Panc1 (cell line): ENCODE measurements at regions not wholly inside any gene's neighbourhood (a gene's known extent, or its start where the extent isn't known, plus 50 kb on each side); places are given as distances from the start of the nearest gene placed in this dataset.
A peak's percentile ranks its signal among the peaks of the same experiment; 100 is the strongest.

Source experiments
- ATAC-seq: fragments of 200-7000 bp; cut with Tn5 transposase; 2 replicates; pipeline ENCODE4 v1.9.1; 2020; ENCODE audit warnings: mild to moderate bottlenecking, moderate library complexity
- BruUV-seq: library from RNA; stranded (reverse); fragments of 400-500 nt; replicated peaks from 2 replicates; lab custom pipeline; 2021; lab: Mats Ljungman, UMichigan
- CTCF ChIA-PET: fragments of 300-600 bp; sonication (Branson Sonifier 250); formaldehyde crosslinking; loops from one replicate; lab custom pipeline; 2022; ENCODE audit warnings: antibody characterized with exemption; lab: Charles Lee
- POLR2A ChIA-PET: fragments of 300-600 bp; sonication (Branson Sonifier 250); formaldehyde crosslinking; loops from one replicate; lab custom pipeline; 2022; ENCODE audit warnings: antibody characterized with exemption; lab: Charles Lee
- DNase-seq: peaks from one replicate; pipeline ENCODE4 v3.0.0-alpha.2; 2010; ENCODE audit warnings: low read depth, low spot score
- H3K27ac ChIP-seq: 2 replicates; pipeline ENCODE4 v1.5.1; 2011; ENCODE audit warnings: mild to moderate bottlenecking, low read length, inconsistent platforms
- H3K27me3 ChIP-seq: fragments of 200-500 bp; sonication (Bioruptor generic); 2 replicates; pipeline ENCODE4 v1.6.0; 2014; ENCODE audit warnings: low read length, inconsistent platforms; ENCODE audit not compliant: control insufficient read depth, insufficient read depth
- H3K36me3 ChIP-seq: fragments of 200-500 bp; sonication (Bioruptor generic); 2 replicates; pipeline ENCODE4 v1.5.1; 2014; ENCODE audit warnings: inconsistent platforms, mild to moderate bottlenecking, low read length, moderate library complexity; ENCODE audit not compliant: control insufficient read depth, insufficient read depth
- H3K4me1 ChIP-seq: 2 replicates; pipeline ENCODE4 v1.5.1; 2011; ENCODE audit warnings: inconsistent platforms, mild to moderate bottlenecking, low read length, moderate library complexity; ENCODE audit not compliant: control insufficient read depth, insufficient read depth
- H3K4me3 ChIP-seq, 2 experiments: 2 replicates each; pipeline ENCODE4 v1.5.1; 2011 to 2012; ENCODE audit warnings: low read depth in 2 of 2, low read length in 2 of 2, mild to moderate bottlenecking in 2 of 2, inconsistent platforms in 1 of 2, moderate library complexity in 1 of 2
- H3K9me3 ChIP-seq: fragments of 200-500 bp; sonication (Bioruptor generic); 2 replicates; pipeline ENCODE4 v1.5.1; 2014; ENCODE audit warnings: low read depth, mild to moderate bottlenecking, inconsistent platforms, low read length, moderate library complexity; ENCODE audit not compliant: control insufficient read depth, insufficient read depth
- POLR2AphosphoS5 ChIP-seq: IDR thresholded peaks from 2 replicates; pipeline ENCODE4 v1.6.1; 2012; ENCODE audit warnings: mild to moderate bottlenecking, low read depth, low read length, moderate library complexity
- SIN3A ChIP-seq: IDR thresholded peaks from 2 replicates; pipeline ENCODE4 v1.6.1; 2012; ENCODE audit warnings: low read depth, mild to moderate bottlenecking, low read length, moderate library complexity, borderline replicate concordance; ENCODE audit not compliant: insufficient read depth
- TCF7L2 ChIP-seq: IDR thresholded peaks from 2 replicates; pipeline ENCODE4 v1.6.1; 2011; ENCODE audit warnings: mild to moderate bottlenecking, low read depth, low read length, inconsistent platforms
- in situ Hi-C: cut with HindIII; loops from 2 replicates; pipeline ENCODE4 v1.10.0; 2016; ENCODE audit warnings: low sequenced_read_pairs, low pct_unique_long_range_greater_than_20kb
- intact Hi-C: fragments of 100-400 bp; cut with micrococcal nuclease; formaldehyde crosslinking; loops from one replicate; pipeline ENCODE4 v1.10.0; 2022; ENCODE audit not compliant: unreplicated experiment
- TF ChIP-seq, protein P1 (sequence below): fragments of 450-650 bp; IDR thresholded peaks from 2 replicates; pipeline ENCODE4 v1.5.1; 2017; ENCODE audit warnings: mild to moderate bottlenecking
- TF ChIP-seq, protein P2 (sequence below), 2 experiments: IDR thresholded peaks; 2 replicates each; pipeline ENCODE4 v1.6.1; 2011 to 2012; ENCODE audit warnings: low read depth in 2 of 2, control low read depth in 1 of 2, low read length in 1 of 2, mild to moderate bottlenecking in 1 of 2, moderate library complexity in 1 of 2; ENCODE audit not compliant: insufficient read depth in 1 of 2

DNA sequence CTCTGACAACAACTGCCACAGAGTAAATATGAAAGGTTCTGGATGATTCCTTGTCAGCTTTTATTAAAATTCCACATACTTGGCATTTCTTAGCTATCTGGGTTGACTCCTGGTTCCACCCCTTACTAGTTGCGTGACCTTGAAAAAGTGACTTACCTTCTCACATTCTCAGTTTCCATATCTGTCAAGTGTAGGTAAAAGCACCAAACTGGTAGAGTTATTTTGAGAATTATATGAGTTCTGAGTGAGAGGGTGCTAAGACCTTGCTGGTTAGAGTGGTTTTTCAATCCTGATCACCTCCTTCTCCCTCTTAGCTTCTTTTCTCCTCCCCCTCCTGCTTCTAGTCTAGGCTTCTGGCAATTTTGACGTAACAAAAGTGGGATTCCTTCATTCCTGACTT, 83.4 kb upstream of the ABCD3 start:
- Histone ChIP-seq H3K9me3 (no peaks in the 10 kb centered on the region), H3K27me3 (no peaks in the 10 kb centered on the region), H3K36me3 (no peaks in the 10 kb centered on the region), H3K27ac (peak overlapping the region; percentile 100), H3K4me1 (peaks cover 48% of the 10 kb centered on the region), H3K4me3 (peak overlapping the region in 1 of 2 experiments; percentile 23; a peak in 1 of 4 replicates)
- no peak for TF ChIP-seq SIN3A
- no peak for TF ChIP-seq TCF7L2
- no peak for TF ChIP-seq POLR2AphosphoS5
- TF ChIP-seq, protein P1, sequence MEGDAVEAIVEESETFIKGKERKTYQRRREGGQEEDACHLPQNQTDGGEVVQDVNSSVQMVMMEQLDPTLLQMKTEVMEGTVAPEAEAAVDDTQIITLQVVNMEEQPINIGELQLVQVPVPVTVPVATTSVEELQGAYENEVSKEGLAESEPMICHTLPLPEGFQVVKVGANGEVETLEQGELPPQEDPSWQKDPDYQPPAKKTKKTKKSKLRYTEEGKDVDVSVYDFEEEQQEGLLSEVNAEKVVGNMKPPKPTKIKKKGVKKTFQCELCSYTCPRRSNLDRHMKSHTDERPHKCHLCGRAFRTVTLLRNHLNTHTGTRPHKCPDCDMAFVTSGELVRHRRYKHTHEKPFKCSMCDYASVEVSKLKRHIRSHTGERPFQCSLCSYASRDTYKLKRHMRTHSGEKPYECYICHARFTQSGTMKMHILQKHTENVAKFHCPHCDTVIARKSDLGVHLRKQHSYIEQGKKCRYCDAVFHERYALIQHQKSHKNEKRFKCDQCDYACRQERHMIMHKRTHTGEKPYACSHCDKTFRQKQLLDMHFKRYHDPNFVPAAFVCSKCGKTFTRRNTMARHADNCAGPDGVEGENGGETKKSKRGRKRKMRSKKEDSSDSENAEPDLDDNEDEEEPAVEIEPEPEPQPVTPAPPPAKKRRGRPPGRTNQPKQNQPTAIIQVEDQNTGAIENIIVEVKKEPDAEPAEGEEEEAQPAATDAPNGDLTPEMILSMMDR: no peak
- BruUV-seq: no TSS peak
- CTCF ChIA-PET: interaction anchor here (1.1 to 3.1 kb wide), 8 partner anchors 8 to 309 kb away, joined by 3 to 19 read pairs (median 8); no protein-coding TSS in a partner anchor
- in situ Hi-C loops (no loop called here), intact Hi-C loops (loop anchor here (10.0 kb wide), 1 partner anchor 170 kb away; no protein-coding TSS in a partner anchor)
- no peak for DNase-seq
- peak; percentile 15; the same call in 1 of the 2 replicates for ATAC-seq
- POLR2A ChIA-PET: interaction anchor here (0.6 to 1.9 kb wide), 5 partner anchors 9 to 98 kb away, joined by 3 to 11 read pairs (median 4); partner anchors contain the start of gene ARHGAP29

DNA sequence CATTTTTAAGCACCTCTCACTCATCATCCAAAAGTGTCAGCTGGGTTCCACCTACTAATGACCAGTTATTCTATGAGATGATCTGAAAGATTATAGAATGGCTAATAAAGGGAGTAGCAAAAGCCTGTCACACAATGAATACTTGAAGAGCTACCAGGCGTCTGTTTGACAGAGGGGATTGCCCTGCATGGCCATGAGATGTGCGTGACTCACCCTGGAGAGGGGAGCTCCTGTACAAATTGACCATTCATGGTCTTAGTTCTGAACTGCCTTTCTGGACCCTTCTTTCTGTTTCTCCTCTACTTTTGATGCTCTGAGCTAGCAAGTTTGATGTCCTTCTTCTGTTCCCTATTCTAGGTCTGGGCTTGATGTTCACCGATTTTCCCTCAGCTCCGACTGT, 85.2 kb upstream of the ABCD3 start:
- ChIA-PET CTCF (interaction anchor here (0.6 to 2.6 kb wide), 4 partner anchors 95 to 1137 kb away, joined by 3 to 10 read pairs (median 7); no protein-coding TSS in a partner anchor), POLR2A (interaction anchor here (0.6 to 1.0 kb wide), 4 partner anchors 10 to 142 kb away, joined by 3 to 8 read pairs (median 6); no protein-coding TSS in a partner anchor)
- Histone ChIP-seq H3K4me3 (no peak overlapping the region), H3K27me3 (no peaks in the 10 kb centered on the region), H3K27ac (peak overlapping the region; percentile 100), H3K4me1 (peaks cover 66% of the 10 kb centered on the region), H3K9me3 (no peaks in the 10 kb centered on the region), H3K36me3 (no peaks in the 10 kb centered on the region)
- in situ Hi-C loops (no loop called here), intact Hi-C loops (loop anchor here (10.0 kb wide), 1 partner anchor 168 kb away; no protein-coding TSS in a partner anchor)
- ATAC-seq (peak; percentile 75), DNase-seq (no peak)
- BruUV-seq: no TSS peak
- TF ChIP-seq SIN3A (no peak), TCF7L2 (no peak), POLR2AphosphoS5 (no peak)
- TF ChIP-seq, protein P1: no peak
- TF ChIP-seq, protein P2, sequence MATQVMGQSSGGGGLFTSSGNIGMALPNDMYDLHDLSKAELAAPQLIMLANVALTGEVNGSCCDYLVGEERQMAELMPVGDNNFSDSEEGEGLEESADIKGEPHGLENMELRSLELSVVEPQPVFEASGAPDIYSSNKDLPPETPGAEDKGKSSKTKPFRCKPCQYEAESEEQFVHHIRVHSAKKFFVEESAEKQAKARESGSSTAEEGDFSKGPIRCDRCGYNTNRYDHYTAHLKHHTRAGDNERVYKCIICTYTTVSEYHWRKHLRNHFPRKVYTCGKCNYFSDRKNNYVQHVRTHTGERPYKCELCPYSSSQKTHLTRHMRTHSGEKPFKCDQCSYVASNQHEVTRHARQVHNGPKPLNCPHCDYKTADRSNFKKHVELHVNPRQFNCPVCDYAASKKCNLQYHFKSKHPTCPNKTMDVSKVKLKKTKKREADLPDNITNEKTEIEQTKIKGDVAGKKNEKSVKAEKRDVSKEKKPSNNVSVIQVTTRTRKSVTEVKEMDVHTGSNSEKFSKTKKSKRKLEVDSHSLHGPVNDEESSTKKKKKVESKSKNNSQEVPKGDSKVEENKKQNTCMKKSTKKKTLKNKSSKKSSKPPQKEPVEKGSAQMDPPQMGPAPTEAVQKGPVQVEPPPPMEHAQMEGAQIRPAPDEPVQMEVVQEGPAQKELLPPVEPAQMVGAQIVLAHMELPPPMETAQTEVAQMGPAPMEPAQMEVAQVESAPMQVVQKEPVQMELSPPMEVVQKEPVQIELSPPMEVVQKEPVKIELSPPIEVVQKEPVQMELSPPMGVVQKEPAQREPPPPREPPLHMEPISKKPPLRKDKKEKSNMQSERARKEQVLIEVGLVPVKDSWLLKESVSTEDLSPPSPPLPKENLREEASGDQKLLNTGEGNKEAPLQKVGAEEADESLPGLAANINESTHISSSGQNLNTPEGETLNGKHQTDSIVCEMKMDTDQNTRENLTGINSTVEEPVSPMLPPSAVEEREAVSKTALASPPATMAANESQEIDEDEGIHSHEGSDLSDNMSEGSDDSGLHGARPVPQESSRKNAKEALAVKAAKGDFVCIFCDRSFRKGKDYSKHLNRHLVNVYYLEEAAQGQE (IDR thresholded peaks at IDR 0.05; ENCODE audit: insufficient read depth in 1 of 2, low read depth in 2 of 2, low read length in 1 of 2): no peak
